ENCODE measurements at regions not wholly inside any gene's neighbourhood (a gene's known extent, or its start where the extent isn't known, plus 50 kb on each side); places are given as distances from the start of the nearest gene placed in this dataset.

GRCh38 chr2:5991305-5991968 is 299.3 kb downstream of the SOX11 start:
- Histone ChIP-seq H3K36me3 (no peaks in the 10 kb centered on the region), H3K9me3 (no peaks in the 10 kb centered on the region), H3K4me3 (no peak overlapping the region), H3K27me3 (no peaks in the 10 kb centered on the region), H3K4me1 (no peaks in the 10 kb centered on the region), H3K27ac (no peak overlapping the region)
- DNase-seq (ENCODE audit: low spot score in 2 of 2) = no peak
- no peak for TF ChIP-seq CTCF (IDR thresholded peaks at IDR 0.05)
- intact Hi-C loops (cut with DNase I) = no loop called here

GRCh38 chr2:5995832-5996231 is 303.6 kb downstream of the SOX11 start:
- no peak overlapping the region for H3K27ac ChIP-seq
- H3K4me3 ChIP-seq = no peak overlapping the region
- intact Hi-C loops (cut with DNase I) = no loop called here
- TF ChIP-seq CTCF (IDR thresholded peaks at IDR 0.05) = no peak
- H3K36me3 ChIP-seq = no peaks in the 10 kb centered on the region
- DNase-seq (ENCODE audit: low spot score in 2 of 2) = no peak
- no peaks in the 10 kb centered on the region for H3K4me1 ChIP-seq
- H3K27me3 ChIP-seq = no peaks in the 10 kb centered on the region
- no peaks in the 10 kb centered on the region for H3K9me3 ChIP-seq

- DNase-seq (ENCODE audit: low spot score in 2 of 2) = no peak
- Histone ChIP-seq H3K36me3 (no peaks in the 10 kb centered on the region), H3K27me3 (no peaks in the 10 kb centered on the region), H3K4me1 (no peaks in the 10 kb centered on the region), H3K9me3 (no peaks in the 10 kb centered on the region), H3K4me3 (no peak overlapping the region), H3K27ac (no peak overlapping the region)
- no peak for TF ChIP-seq CTCF (IDR thresholded peaks at IDR 0.05)
- intact Hi-C loops (cut with DNase I) = no loop called here
Observed at GRCh38 chr2:6008186-6008585, 316.0 kb downstream of the SOX11 start.

GRCh38 chr2:6008726-6009125 is 316.5 kb downstream of the SOX11 start:
- no peak for DNase-seq (ENCODE audit: low spot score in 2 of 2)
- Histone ChIP-seq H3K4me1 (no peaks in the 10 kb centered on the region), H3K36me3 (no peaks in the 10 kb centered on the region), H3K27me3 (no peaks in the 10 kb centered on the region), H3K27ac (no peak overlapping the region), H3K9me3 (no peaks in the 10 kb centered on the region), H3K4me3 (no peak overlapping the region)
- no peak for TF ChIP-seq CTCF (IDR thresholded peaks at IDR 0.05)
- intact Hi-C loops (cut with DNase I) = no loop called here

GRCh38 chr2:6010163-6010562 is 318.0 kb downstream of the SOX11 start:
- no peak overlapping the region for H3K27ac ChIP-seq
- no peaks in the 10 kb centered on the region for H3K36me3 ChIP-seq
- no peak for TF ChIP-seq CTCF (IDR thresholded peaks at IDR 0.05)
- no peaks in the 10 kb centered on the region for H3K27me3 ChIP-seq
- intact Hi-C loops (cut with DNase I) = no loop called here
- no peaks in the 10 kb centered on the region for H3K9me3 ChIP-seq
- DNase-seq (ENCODE audit: low spot score in 2 of 2) = no peak
- no peaks in the 10 kb centered on the region for H3K4me1 ChIP-seq
- no peak overlapping the region for H3K4me3 ChIP-seq

GRCh38 chr2:6011921-6012320 is 319.7 kb downstream of the SOX11 start:
- TF ChIP-seq CTCF (IDR thresholded peaks at IDR 0.05) = no peak
- no peak for DNase-seq (ENCODE audit: low spot score in 2 of 2)
- Histone ChIP-seq H3K4me3 (no peak overlapping the region), H3K27me3 (no peaks in the 10 kb centered on the region), H3K36me3 (no peaks in the 10 kb centered on the region), H3K4me1 (no peaks in the 10 kb centered on the region), H3K27ac (no peak overlapping the region), H3K9me3 (no peaks in the 10 kb centered on the region)
- intact Hi-C loops (cut with DNase I) = no loop called here
